CD4-positive, alpha-beta T cell (primary cell): ENCODE measurements at regions not wholly inside any gene's neighbourhood (a gene's known extent, or its start where the extent isn't known, plus 50 kb on each side); places are given as distances from the start of the nearest gene placed in this dataset.

ENCODE experiments used
- ATAC-seq: fragments of 200-7000 bp; cut with Tn5 transposase; one replicate; pipeline ENCODE4 v1.10.0; 2022; ENCODE audit warnings: mild to moderate bottlenecking; ENCODE audit not compliant: poor library complexity
- CTCF ChIA-PET: fragments of 350-600 bp; sonication (Branson Sonifier 250); formaldehyde crosslinking; loops from one replicate; lab custom pipeline; 2021; ENCODE audit warnings: antibody characterized with exemption, inconsistent platforms; lab: Charles Lee
- POLR2A ChIA-PET: fragments of 350-600 bp; sonication (Branson Sonifier 250); formaldehyde crosslinking; loops from one replicate; lab custom pipeline; 2021; ENCODE audit warnings: antibody characterized with exemption, inconsistent platforms; lab: Charles Lee
- DNase-seq, 14 experiments: peaks; one replicate each; pipeline ENCODE4 v3.0.0-alpha.2; 2013 to 2020; ENCODE audit warnings: mixed read lengths in 2 of 14
- H3K27ac ChIP-seq, 2 donors: one replicate each; pipeline versions ENCODE4 v1.5.1 to v1.7.0; 2013; ENCODE audit warnings: low read length in 2 of 2, low read depth in 1 of 2, mild to moderate bottlenecking in 1 of 2
- H3K27me3 ChIP-seq, 2 experiments: 1 replicate in 1 of 2; 2 replicates in 1 of 2; pipeline versions ENCODE4 v1.6.1 to v1.7.0; 2013; ENCODE audit warnings: low read length in 2 of 2, control low read depth in 1 of 2, mild to moderate bottlenecking in 1 of 2, moderate library complexity in 1 of 2; ENCODE audit not compliant: insufficient read depth in 2 of 2, control insufficient read depth in 1 of 2
- H3K36me3 ChIP-seq: one replicate; pipeline ENCODE4 v1.6.1; 2013; ENCODE audit warnings: low read length, control low read depth; ENCODE audit not compliant: insufficient read depth
- H3K4me1 ChIP-seq: one replicate; pipeline ENCODE4 v1.6.1; 2013; ENCODE audit warnings: low read length, control low read depth; ENCODE audit not compliant: insufficient read depth
- H3K4me3 ChIP-seq: one replicate; pipeline ENCODE4 v1.5.1; 2013; ENCODE audit warnings: mild to moderate bottlenecking, low read length, moderate library complexity
- H3K9me3 ChIP-seq, 2 experiments: 1 replicate in 1 of 2; 2 replicates in 1 of 2; pipeline versions ENCODE4 v1.6.1 to v1.7.0; 2013; ENCODE audit warnings: low read length in 2 of 2, mild to moderate bottlenecking in 2 of 2, control low read depth in 1 of 2, moderate library complexity in 1 of 2; ENCODE audit not compliant: control insufficient read depth in 1 of 2, insufficient read depth in 1 of 2
- H3K27ac Mint-ChIP-seq: one replicate; pipeline ENCODE4 v1.8.0; 2020; ENCODE audit warnings: mixed read lengths
- H3K27me3 Mint-ChIP-seq: one replicate; pipeline ENCODE4 v1.8.0; 2021; ENCODE audit warnings: mixed read lengths
- H3K36me3 Mint-ChIP-seq: one replicate; pipeline ENCODE4 v1.8.0; 2021; ENCODE audit warnings: low read depth, mixed read lengths
- H3K4me1 Mint-ChIP-seq: one replicate; pipeline ENCODE4 v1.8.0; 2021; ENCODE audit warnings: low read depth, mixed read lengths
- H3K4me3 Mint-ChIP-seq: one replicate; pipeline ENCODE4 v1.8.0; 2020; ENCODE audit warnings: mild to moderate bottlenecking, mixed read lengths
- H3K9me3 Mint-ChIP-seq: one replicate; pipeline ENCODE4 v1.8.0; 2020; ENCODE audit warnings: mixed read lengths
- CTCF ChIP-seq: fragments of 200-600 bp; IDR thresholded peaks from one replicate; pipeline ENCODE4 v1.8.0; 2022; ENCODE audit warnings: antibody characterized with exemption, mild to moderate bottlenecking
- intact Hi-C, 2 experiments: fragments of 100-400 bp; cut with DNase I in 1 of 2; cut with micrococcal nuclease in 1 of 2; formaldehyde crosslinking; loops; one replicate each; pipeline versions ENCODE4 v1.15.1 to v1.9.0; 2023 to 2025; cut with DNase I, micrococcal nuclease

GRCh38 chr19:31772915-31773314 is 423.7 kb upstream of the TSHZ3 start:
- no peaks in the 10 kb centered on the region for H3K36me3 ChIP-seq
- Mint-ChIP-seq H3K27me3 (peaks cover 4% of the 10 kb centered on the region), H3K4me3 (no peak overlapping the region), H3K4me1 (no peaks in the 10 kb centered on the region), H3K9me3 (no peaks in the 10 kb centered on the region), H3K27ac (no peak overlapping the region), H3K36me3 (no peaks in the 10 kb centered on the region)
- DNase-seq (no peak), ATAC-seq (no peak)
- POLR2A ChIA-PET = no interaction called here
- no peak overlapping the region for H3K27ac ChIP-seq
- no peak for TF ChIP-seq CTCF
- no peaks in the 10 kb centered on the region for H3K27me3 ChIP-seq
- intact Hi-C loops = no loop called here
- no peak overlapping the region for H3K4me3 ChIP-seq
- H3K9me3 ChIP-seq = peaks cover 0 to 7% of the 10 kb centered on the region in 2 experiments
- H3K4me1 ChIP-seq = no peaks in the 10 kb centered on the region
- CTCF ChIA-PET = no interaction called here

- DNase-seq (no peak), ATAC-seq (no peak)
- ChIA-PET CTCF (no interaction called here), POLR2A (no interaction called here)
- intact Hi-C loops = no loop called here
- no peaks in the 10 kb centered on the region for H3K9me3 Mint-ChIP-seq
- no peak overlapping the region for H3K4me3 ChIP-seq
- TF ChIP-seq CTCF = no peak
- no peaks in the 10 kb centered on the region for H3K36me3 Mint-ChIP-seq
- no peaks in the 10 kb centered on the region for H3K27me3 Mint-ChIP-seq
- no peak overlapping the region for H3K27ac ChIP-seq
- no peaks in the 10 kb centered on the region for H3K27me3 ChIP-seq
- no peaks in the 10 kb centered on the region for H3K4me1 ChIP-seq
- no peak overlapping the region for H3K27ac Mint-ChIP-seq
- H3K9me3 ChIP-seq = peaks cover 0 to 3% of the 10 kb centered on the region in 2 experiments
- H3K4me1 Mint-ChIP-seq = no peaks in the 10 kb centered on the region
- H3K4me3 Mint-ChIP-seq = no peak overlapping the region
- H3K36me3 ChIP-seq = no peaks in the 10 kb centered on the region
These were observed 432.3 kb upstream of the TSHZ3 start for GRCh38 chr19:31781542-31781941.

- Mint-ChIP-seq H3K36me3 (no peaks in the 10 kb centered on the region), H3K27me3 (peaks cover 4% of the 10 kb centered on the region)
- no peak for TF ChIP-seq CTCF
These were observed 434.4 kb upstream of the TSHZ3 start for GRCh38 chr19:31783592-31783991.

More at GRCh38 chr19:31783592-31783991, 434.4 kb upstream of the TSHZ3 start:
- H3K27ac ChIP-seq = no peak overlapping the region
- H3K27me3 ChIP-seq = no peaks in the 10 kb centered on the region
- Mint-ChIP-seq H3K9me3 (no peaks in the 10 kb centered on the region), H3K27ac (no peak overlapping the region), H3K4me1 (no peaks in the 10 kb centered on the region), H3K4me3 (no peak overlapping the region)
- CTCF ChIA-PET = no interaction called here
- POLR2A ChIA-PET = no interaction called here
- H3K9me3 ChIP-seq = peaks cover 0 to 3% of the 10 kb centered on the region in 2 experiments
- intact Hi-C loops = no loop called here
- no peak overlapping the region for H3K4me3 ChIP-seq
- DNase-seq (no peak), ATAC-seq (no peak)
- no peaks in the 10 kb centered on the region for H3K4me1 ChIP-seq
- H3K36me3 ChIP-seq = no peaks in the 10 kb centered on the region
